HepG2 (cell line): ENCODE measurements at regions not wholly inside any gene's neighbourhood (a gene's known extent, or its start where the extent isn't known, plus 50 kb on each side); places are given as distances from the start of the nearest gene placed in this dataset.

Source experiments
- ATAC-seq: fragments of 200-7000 bp; cut with Tn5 transposase; 3 replicates; pipeline ENCODE4 v1.9.1; 2020; ENCODE audit warnings: mild to moderate bottlenecking, moderate library complexity
- BruUV-seq: library from RNA; stranded (reverse); fragments of 400-500 nt; replicated peaks from 2 replicates; lab custom pipeline; 2021; lab: Mats Ljungman, UMichigan
- CTCF ChIA-PET: fragments of 300-600 bp; formaldehyde crosslinking; extraction: SDS; loops from one replicate; lab custom pipeline; 2021; ENCODE audit warnings: low total read pairs, inconsistent platforms, low intra/inter-chr PET ratio; lab: Yijun Ruan, JAX
- POLR2A ChIA-PET: fragments of 350-600 bp; sonication (Branson Sonifier 250); formaldehyde crosslinking; loops from one replicate; lab custom pipeline; 2020; ENCODE audit warnings: antibody characterized with exemption, inconsistent platforms; lab: Yijun Ruan, JAX
- DNase-seq: peaks from one replicate; pipeline ENCODE4 v3.0.0-alpha.2; 2015; ENCODE audit warnings: low spot score
- FAIRE-seq: peaks from 3 replicates; lab custom pipeline; 2011; peaks lifted over from hg19 to GRCh38; lab: Jason Lieb, UNC
- H2AFZ ChIP-seq: one replicate; pipeline ENCODE4 v1.6.1; 2011; ENCODE audit warnings: low read length, inconsistent platforms
- H3K27ac ChIP-seq: fragments of 300-600 bp; 3 replicates; pipeline ENCODE4 v1.8.0; 2011; ENCODE audit warnings: mixed run types, mild to moderate bottlenecking, mixed read lengths, low read length, inconsistent platforms; ENCODE audit not compliant: insufficient read depth; ENCODE audit errors: extremely low read length
- H3K27me3 ChIP-seq, 2 experiments: fragments of 200-600 bp in 1 of 2; 2 replicates in 1 of 2; 3 replicates in 1 of 2; pipeline versions ENCODE4 v1.6.0 to v1.8.0; 2011; ENCODE audit warnings: low read length in 2 of 2, mild to moderate bottlenecking in 2 of 2, moderate library complexity in 2 of 2, inconsistent platforms in 1 of 2; ENCODE audit not compliant: insufficient read depth in 2 of 2, control insufficient read depth in 1 of 2
- H3K36me3 ChIP-seq, 2 experiments: fragments of 200-600 bp in 1 of 2; replicated peaks in 1 of 2; 2 replicates in 1 of 2; 3 replicates in 1 of 2; pipeline versions ENCODE4 v1.5.1 to v1.8.0; 2011; ENCODE audit warnings: low read length in 2 of 2, inconsistent platforms in 1 of 2; ENCODE audit not compliant: insufficient read depth in 2 of 2, control insufficient read depth in 1 of 2
- H3K4me1 ChIP-seq: 2 replicates; pipeline ENCODE4 v1.5.1; 2012; ENCODE audit warnings: low read length, inconsistent platforms; ENCODE audit not compliant: insufficient read depth
- H3K4me2 ChIP-seq: 2 replicates; pipeline ENCODE4 v1.6.0; 2011; ENCODE audit warnings: low read depth, low read length, inconsistent platforms
- H3K4me3 ChIP-seq, 3 experiments: fragments of 200-600 bp in 1 of 3; sonication (generic), shearing (Covaris generic) in 1 of 3; replicated peaks in 1 of 3; 2 replicates each; pipeline ENCODE4 v1.5.1; 2011 to 2016; ENCODE audit warnings: low read length in 3 of 3, inconsistent platforms in 2 of 3, low read depth in 2 of 3, mild to moderate bottlenecking in 2 of 3, control low read depth in 1 of 3, mixed read lengths in 1 of 3; ENCODE audit not compliant: insufficient read depth in 1 of 3
- H3K79me2 ChIP-seq: one replicate; pipeline ENCODE4 v1.6.1; 2011; ENCODE audit warnings: low read length, inconsistent platforms; ENCODE audit not compliant: insufficient read depth
- H3K9ac ChIP-seq: 2 replicates; pipeline ENCODE4 v1.6.0; 2011; ENCODE audit warnings: mild to moderate bottlenecking, low read depth, low read length, inconsistent platforms; ENCODE audit not compliant: insufficient read depth
- H3K9me3 ChIP-seq: 2 replicates; pipeline ENCODE4 v1.5.1; 2012; ENCODE audit warnings: mild to moderate bottlenecking, low read length
- H4K20me1 ChIP-seq: 2 replicates; pipeline ENCODE4 v1.6.0; 2011; ENCODE audit warnings: inconsistent platforms, mild to moderate bottlenecking, low read length, moderate library complexity; ENCODE audit not compliant: insufficient read depth
- ZNF280D ChIP-seq: sonication (generic); formaldehyde crosslinking; IDR thresholded peaks from 2 replicates; pipeline ENCODE4 v1.5.1; 2020; ENCODE audit warnings: mild to moderate bottlenecking, missing genetic modification reagents
- ZNF556 ChIP-seq: sonication (generic); formaldehyde crosslinking; IDR thresholded peaks from 2 replicates; pipeline ENCODE4 v1.4.0; 2020; ENCODE audit warnings: mild to moderate bottlenecking, missing genetic modification reagents, borderline replicate concordance
- ZNF605 ChIP-seq: sonication (generic); formaldehyde crosslinking; IDR thresholded peaks from 2 replicates; pipeline ENCODE4 v1.8.0; 2022; ENCODE audit warnings: mild to moderate bottlenecking, missing genetic modification reagents
- WGBS: methylation state at CpG from one replicate; pipeline ENCODE4 v1.1.6; 2017; ENCODE audit warnings: low lambda C conversion rate; 5-methylcytosine and 5-hydroxymethylcytosine counted together
- in situ Hi-C: cut with HindIII; loops from 2 replicates; pipeline ENCODE4 v1.10.0; 2017; ENCODE audit warnings: low pct_unique_long_range_greater_than_20kb; ENCODE audit not compliant: extremely low pct_ligation_motif_present
- intact Hi-C: fragments of 100-400 bp; cut with micrococcal nuclease; formaldehyde crosslinking; loops from one replicate; pipeline ENCODE4 v1.10.0; 2022; ENCODE audit not compliant: unreplicated experiment

DNA sequence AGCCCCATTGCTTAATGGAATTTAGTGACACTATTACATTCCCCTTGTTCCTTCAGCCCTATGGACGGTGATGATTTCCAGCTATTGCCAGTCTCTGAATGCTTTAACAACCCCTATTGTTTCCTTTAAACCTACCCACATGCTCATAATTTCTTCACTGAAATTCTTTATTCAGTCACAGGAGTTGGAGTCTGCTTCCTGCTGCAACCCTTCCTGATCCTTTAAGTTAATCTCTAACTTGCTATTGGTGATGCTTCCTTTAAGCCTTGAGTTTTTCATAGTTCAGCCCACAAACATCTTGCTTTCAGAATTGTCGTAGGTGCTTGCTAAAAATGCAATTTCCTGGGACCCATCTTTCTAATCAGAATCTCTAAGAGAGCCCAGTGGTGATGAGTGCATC is 66.3 kb upstream of the TNFAIP3 start:
- Histone ChIP-seq H3K27me3 (no peaks in the 10 kb centered on the region), H3K4me2 (no peak overlapping the region)
- intact Hi-C loops (loop anchor here (1.0 to 10.0 kb wide), 2 partner anchors 11 to 144 kb away; no protein-coding TSS in a partner anchor), in situ Hi-C loops (loop anchor here (5.0 to 10.0 kb wide), 2 partner anchors 64 to 68 kb away; partner anchors contain the start of gene TNFAIP3)
- TF ChIP-seq ZNF556 (CRISPR knock-in tag) (no peak), ZNF605 (CRISPR knock-in tag) (0 out of 2 replicates have a peak, but pooled peaks have one; percentile 1), ZNF280D (CRISPR knock-in tag) (0 out of 2 replicates have a peak, but pooled peaks have one; percentile 28)
- TF ChIP-seq, all 625 proteins: peak for 2
- peaks cover 100% of the 10 kb centered on the region for H3K4me1 ChIP-seq
- H4K20me1 ChIP-seq = no peaks in the 10 kb centered on the region
- POLR2A ChIA-PET = interaction anchor here (1.4 kb wide), 1 partner anchor 10 kb away, joined by 6 read pairs; no protein-coding TSS in a partner anchor
- H3K27ac ChIP-seq = peak overlapping the region; percentile 48
- H3K4me3 ChIP-seq = no peak overlapping the region
- H3K79me2 ChIP-seq = no peaks in the 10 kb centered on the region
- no peak overlapping the region for H2AFZ ChIP-seq
- no peak overlapping the region for H3K9ac ChIP-seq
- BruUV-seq = no TSS peak
- H3K9me3 ChIP-seq = no peaks in the 10 kb centered on the region
- DNase-seq (no peak), FAIRE-seq (no peak), ATAC-seq (no peak)
- no peaks in the 10 kb centered on the region for H3K36me3 ChIP-seq
- CTCF ChIA-PET = interaction anchor here (1.5 kb wide), 1 partner anchor 66 kb away, joined by 7 read pairs; the partner anchor contains the start of gene TNFAIP3
- 97% methylated on average over 2 of the region's 2 CpGs for WGBS
